GM18907 (cell line): ENCODE measurements at regions not wholly inside any gene's neighbourhood (a gene's known extent, or its start where the extent isn't known, plus 50 kb on each side); places are given as distances from the start of the nearest gene placed in this dataset.

Experiments
- ATAC-seq: cut with Tn5 transposase; IDR thresholded peaks from one replicate; pipeline ENCODE4 v1.9.1; 2021; ENCODE audit warnings: mild to moderate bottlenecking, moderate library complexity; ENCODE audit not compliant: unreplicated experiment

DNA sequence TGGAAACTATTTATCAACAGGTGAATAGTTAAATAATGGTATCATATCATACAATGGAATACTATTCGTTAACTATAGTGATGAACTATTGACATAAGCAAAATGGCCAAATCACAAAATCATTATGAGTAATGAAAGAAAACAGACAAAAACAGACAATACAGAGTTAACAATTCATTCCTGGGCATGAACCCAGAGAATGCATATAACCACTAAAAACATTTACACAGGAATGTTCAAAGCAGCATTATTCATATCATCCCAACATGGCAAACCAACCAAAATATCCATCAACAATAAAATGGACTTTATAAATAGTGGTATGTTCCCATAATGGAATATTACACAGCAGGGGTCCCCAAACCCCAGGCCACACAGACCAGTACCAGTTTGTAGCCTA is 131.2 kb upstream of the CYP1B1 start:
- ATAC-seq = no peak

DNA sequence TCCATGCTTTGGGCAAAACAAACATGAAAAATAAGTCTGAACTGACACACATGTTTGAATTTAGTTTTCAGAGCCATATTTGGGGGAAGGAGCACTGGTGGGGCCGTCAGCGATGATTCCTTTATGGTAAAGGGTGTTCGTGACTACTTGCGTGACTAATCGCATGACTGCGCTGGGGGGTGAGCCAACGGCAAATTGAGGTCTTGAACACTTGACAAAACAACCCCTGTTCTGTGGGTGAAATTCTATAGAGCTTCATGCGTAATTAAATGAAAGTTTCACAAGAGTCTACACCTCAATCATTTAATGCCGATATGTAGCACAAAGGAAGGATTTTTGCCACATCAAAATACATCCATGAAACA is 127.5 kb upstream of the CYP1B1 start:
- no peak for ATAC-seq

GRCh38 chr2:38202713-38203445 is 126.9 kb upstream of the CYP1B1 start:
- no peak for ATAC-seq

DNA sequence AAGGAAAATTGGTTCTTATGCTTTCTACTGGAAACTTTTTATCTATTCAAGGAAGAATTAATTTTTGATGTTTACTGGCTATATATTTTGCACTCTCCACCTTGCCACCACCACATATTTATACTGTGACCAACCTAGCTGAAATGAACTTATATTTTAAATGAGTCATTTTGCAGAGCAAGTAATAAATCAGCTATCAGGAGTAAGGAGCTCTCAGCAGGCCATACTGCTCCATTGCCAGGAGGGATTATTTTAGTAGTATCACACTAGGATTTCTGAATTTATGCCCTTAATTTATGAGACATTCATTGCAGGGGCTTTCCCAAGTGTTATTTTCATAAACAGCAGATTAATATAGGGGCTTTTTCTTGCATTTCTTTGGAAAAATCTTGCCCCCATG is 125.8 kb upstream of the CYP1B1 start:
- no peak for ATAC-seq

DNA sequence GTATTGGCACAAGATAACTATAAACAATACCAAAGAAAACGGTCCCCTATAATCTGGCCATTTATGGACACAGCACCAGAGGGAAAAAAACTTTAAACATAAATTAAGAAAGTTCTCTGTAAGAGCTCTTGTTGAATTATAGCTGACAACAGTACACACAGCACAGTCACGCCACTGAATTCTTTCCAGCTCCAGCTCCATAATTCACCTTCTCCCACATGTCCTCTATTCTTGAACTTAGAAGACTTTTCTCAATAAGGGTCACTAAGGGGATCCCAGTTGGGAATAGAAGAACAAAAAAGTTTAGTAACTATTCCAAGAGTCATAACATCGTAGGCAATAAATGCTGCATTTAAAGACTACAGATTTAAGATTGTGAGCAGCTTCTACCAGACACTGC is 124.6 kb upstream of the CYP1B1 start:
- no peak for ATAC-seq

DNA sequence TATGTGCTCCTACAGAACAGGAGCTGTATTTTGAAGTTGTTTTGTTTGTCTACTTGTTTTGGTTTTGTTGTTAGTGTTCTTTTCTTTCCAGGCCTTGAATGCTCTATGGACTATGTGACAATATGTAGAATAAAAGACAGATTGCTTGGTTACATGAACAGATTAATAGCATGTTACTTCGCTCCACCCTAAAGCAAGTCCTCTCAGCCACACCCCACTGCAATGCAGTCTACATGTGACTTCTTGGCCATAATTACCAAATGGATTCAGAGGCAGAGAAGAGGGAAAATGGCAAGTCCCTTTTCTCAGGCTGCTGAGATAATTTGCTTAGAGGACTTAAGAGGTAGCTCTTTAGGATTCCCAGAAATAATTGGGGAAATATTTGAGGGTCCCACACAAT is 123.2 kb upstream of the CYP1B1 start:
- ATAC-seq = no peak

GRCh38 chr2:38194751-38195150 is 118.8 kb upstream of the CYP1B1 start:
- ATAC-seq = no peak

- ATAC-seq = no peak
These were observed 117.0 kb upstream of the CYP1B1 start for GRCh38 chr2:38192976-38193375.

DNA sequence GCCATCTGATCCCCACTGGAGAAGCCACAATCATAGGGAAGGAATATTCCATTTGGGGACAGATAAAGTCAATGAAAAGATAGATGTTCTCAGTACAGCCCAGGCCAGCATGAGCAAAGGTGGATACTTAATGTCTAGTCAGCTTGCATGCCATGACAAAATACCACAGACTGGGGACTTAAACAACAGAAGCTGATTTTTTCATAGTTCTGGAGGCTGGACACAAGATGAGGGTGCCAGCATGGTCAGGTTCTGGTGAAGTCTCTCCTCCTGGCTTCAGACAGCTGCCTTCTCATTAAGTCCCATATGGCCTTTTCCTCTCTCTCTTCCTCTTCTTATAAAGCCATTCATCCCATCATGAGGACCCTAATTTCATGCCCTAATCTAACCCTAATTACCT is 116.1 kb upstream of the CYP1B1 start:
- ATAC-seq = no peak

- ATAC-seq = no peak
These were observed 115.6 kb upstream of the CYP1B1 start for GRCh38 chr2:38191516-38191915.

GRCh38 chr2:38190542-38191218 is 114.7 kb upstream of the CYP1B1 start:
- no peak for ATAC-seq

- ATAC-seq = no peak
These were observed 111.6 kb upstream of the CYP1B1 start for GRCh38 chr2:38187541-38188011.

DNA sequence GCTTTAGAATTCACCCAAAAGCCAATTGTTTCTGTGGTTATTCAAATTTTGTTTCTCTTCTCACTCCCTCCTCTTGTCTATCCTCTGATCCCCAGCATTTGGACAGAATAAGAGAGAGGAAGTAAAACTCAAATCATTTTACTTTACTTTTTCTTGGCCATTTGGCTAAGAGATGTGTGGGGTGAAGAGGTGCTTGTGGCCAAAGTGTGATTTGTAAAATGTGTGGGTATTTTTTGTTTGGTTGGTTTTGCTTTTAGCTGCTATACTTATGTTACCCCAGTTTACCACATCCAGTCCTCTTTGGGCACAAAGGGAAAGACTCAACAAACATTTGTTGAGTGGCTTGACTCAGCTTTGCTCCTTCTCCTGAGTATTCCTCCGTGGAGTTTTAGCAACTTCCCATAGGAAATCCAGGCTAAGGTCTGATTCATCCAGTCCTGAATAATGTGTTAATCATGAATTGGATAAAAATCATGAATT is 109.1 kb upstream of the CYP1B1 start:
- ATAC-seq = peak; percentile 91

DNA sequence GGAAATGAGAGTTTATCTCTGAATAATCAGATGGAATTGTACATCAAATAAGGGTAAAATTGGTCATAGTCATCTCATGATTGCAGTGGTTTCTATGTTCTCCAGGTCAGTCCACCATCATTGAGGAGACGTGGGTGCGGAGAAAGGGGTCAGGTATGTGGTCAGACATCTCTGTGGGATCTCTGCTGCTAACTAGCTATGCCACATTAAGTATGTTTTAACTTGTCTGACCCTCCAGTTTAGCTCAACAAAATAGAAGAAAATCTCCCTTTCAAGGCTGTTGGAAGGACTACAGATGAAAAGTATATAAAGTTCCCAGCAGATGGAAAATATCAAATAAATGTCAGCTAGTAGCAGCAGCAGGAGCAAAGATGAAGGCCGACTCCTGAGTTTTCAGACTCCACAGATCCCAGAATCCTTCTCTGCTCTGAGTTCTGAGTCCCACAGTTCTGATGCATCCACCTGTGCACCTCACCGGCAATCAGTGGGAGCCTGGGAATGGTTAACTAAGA is 106.6 kb upstream of the CYP1B1 start:
- no peak for ATAC-seq

GRCh38 chr2:38181806-38182491 is 106.0 kb upstream of the CYP1B1 start:
- ATAC-seq = no peak

GRCh38 chr2:38180754-38181153 is 104.8 kb upstream of the CYP1B1 start:
- ATAC-seq = no peak

DNA sequence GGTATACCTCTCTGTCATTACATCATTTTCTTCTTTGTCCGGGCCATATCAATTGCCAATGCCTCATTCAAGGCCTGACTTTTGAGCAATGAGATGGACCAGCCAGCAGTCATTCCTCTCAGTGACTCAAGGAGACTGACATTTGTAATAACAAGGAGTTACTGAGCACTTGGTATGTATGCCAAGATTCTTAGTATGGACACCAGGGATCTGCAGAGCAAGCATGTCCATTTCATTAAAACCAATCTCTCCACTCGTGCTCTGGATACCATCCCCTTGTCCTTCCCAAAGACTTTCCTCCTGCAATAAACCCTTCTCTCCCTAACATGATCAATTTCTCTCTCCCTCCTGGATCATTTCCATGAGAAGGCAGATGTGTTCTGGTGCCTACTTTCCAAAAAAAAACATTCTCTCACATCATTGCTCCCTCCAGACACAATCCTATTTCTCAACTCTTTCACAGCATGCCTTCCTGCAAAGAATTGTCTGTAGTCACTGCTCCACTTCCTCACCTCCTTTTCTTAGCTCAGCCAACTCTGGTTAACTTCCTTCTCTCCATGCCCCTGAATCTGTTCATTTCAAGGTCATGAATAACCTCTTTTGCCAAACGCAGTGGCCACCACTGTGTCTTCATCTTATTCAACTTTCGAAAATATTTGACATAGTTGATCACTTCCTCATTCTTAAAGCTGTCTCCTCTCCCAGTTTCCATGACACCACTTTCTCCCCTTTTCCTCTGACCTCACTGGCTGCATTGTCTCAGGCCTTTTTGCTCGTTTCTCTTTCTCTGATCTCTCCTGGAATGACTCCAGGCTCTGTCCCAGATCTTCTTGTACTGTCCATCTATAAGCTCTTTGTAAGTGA is 102.8 kb upstream of the CYP1B1 start:
- ATAC-seq = peak; percentile 57

DNA sequence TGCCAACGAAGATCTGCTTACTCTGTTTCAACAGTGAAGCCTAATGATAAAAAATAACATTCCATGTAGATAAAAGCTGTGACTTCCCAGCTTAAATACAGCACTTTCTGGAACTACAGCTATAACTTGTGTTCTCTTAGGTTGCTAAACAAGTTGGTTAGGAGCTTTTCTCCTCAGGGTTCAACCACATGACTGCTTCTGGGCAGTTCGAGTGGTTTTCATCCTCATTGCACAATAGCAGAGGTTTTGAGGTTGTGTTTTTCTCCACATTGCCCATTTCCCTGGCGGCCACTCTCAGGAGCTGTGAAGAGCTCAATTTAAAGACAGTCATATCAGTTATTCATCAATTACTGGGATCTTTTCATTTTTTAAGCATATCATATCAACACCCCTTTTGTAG is 102.2 kb upstream of the CYP1B1 start:
- ATAC-seq = no peak

DNA sequence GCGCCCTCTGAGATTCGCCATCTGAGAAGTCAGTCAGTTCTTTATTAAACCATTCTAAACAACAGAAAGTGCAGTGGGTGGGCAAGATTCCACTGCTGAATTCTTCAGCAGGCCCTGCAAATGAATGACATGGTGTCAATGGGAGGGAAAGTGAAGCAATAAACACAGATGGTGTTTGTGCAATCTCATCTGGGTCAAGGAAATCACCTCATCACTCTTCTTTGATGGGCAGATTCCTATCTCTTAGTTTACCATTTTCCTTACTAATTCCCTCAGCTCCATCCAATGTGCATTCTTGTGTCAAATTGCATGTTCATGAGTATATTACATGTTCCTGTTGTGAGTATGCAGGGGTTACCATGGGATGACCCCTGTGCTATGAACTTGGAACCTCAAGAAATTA is 100.7 kb upstream of the CYP1B1 start:
- no peak for ATAC-seq

DNA sequence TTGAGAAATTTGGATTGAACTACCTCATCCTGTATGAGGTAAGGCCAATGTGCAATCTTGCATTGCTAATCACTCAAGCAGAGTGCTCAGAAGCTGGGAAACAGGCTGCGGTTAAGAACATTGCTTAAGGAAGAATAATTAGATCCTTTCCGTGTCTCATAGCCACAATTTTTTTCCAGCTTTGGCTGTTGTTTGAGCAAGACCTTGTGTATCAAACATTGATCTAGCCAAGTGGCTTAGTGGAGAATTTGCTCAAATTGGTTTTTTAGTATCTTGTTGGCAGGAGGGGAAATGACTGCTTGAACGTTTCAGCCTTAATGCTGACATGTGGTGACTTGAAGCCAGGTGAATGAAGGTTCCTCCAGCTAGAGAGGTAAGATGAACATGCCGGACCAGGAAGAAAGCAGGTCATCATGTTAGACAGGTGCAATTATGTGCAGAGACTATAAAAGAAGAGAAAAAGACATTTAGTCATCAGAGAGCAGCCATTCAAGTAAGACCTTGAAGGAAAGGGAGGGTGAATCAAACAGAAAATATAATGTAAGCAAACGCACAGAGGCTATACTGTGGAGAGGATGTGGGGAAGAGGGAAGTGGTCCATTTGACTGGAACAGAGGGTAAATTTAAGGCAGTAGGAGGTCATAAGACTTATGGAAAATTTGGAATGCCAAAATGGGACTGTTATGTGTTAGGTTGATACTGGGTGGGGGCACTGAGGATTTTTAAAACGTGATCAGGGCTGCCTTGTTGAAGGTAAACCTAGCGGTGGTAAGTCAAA is 98.9 kb upstream of the CYP1B1 start:
- ATAC-seq = no peak
